Stimulated activated CD4-positive, alpha-beta T cell treated with anti-CD3 and anti-CD28 coated beads, Interleukin-4, amount 100 ng/mL, for 4 hours (primary cell): ENCODE measurements at regions not wholly inside any gene's neighbourhood (a gene's known extent, or its start where the extent isn't known, plus 50 kb on each side); places are given as distances from the start of the nearest gene placed in this dataset.
A peak's percentile ranks its signal among the peaks of the same experiment; 100 is the strongest.
"Not testable (repeated sequence)": the region's sequence is repeated elsewhere in the genome, so short reads cannot be mapped to it uniquely, and the experiment has no call there.

Experiments
- DNase-seq, 2 experiments: peaks; one replicate each; pipeline ENCODE4 v3.0.0-alpha.2; 2020

DNA sequence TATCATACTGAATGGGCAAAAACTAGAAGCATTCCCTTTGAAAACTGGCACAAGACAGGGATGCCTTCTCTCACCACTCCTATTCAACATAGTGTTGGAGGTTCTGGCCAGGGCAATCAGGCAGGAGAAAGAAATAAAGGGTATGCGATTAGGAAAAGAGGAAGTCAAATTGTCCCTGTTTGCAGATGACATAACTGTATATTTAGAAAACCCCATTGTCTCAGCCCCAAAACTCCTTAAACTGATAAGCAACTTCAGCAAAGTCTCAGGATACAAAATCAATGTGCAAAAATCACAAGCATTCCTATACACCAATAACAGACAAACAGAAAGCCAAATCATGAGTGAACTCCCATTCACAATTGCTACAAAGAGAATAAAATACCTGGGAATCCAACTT, 52.5 kb upstream of the CCDC71L start:
- not testable (repeated sequence) for DNase-seq

DNA sequence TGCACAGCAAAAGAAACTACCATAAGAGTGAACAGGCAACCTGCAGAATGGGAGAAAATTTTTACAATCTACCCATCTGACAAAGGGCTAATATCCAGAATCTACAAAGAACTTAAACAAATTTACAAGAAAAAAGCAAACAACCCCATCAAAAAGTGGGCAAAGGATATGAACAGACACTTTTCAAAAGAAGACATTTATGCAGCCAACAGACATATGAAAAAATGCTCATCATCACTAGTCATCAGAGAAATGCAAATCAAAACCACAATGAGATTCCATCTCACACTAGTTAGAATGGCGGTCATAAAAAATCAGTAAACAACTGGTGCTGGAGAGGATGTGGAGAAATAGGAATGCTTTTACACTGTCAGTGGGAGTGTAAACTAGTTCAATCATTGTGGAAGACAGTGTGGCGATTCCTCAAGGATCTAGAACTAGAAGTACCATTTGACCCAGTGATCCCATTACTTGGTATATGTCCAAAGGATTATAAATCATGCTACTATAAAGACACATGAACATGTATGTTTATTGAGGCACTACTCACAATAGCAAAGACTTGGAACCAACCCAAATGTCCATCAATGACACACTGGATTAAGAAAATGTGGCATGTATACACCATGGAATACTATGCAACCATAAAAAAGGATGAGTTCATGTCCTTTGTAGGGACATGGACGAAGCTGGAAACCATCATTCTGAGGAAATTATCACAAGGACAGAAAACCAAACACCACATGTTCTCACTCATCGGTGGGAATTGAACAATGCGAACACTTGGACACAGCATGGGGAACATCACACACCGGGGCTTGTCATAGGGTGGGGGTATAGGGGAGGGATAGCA, 53.9 kb upstream of the CCDC71L start:
- DNase-seq: not testable (repeated sequence)

GRCh38 chr7:106715730-106716129, 54.8 kb upstream of the CCDC71L start:
- DNase-seq: no peak

DNA sequence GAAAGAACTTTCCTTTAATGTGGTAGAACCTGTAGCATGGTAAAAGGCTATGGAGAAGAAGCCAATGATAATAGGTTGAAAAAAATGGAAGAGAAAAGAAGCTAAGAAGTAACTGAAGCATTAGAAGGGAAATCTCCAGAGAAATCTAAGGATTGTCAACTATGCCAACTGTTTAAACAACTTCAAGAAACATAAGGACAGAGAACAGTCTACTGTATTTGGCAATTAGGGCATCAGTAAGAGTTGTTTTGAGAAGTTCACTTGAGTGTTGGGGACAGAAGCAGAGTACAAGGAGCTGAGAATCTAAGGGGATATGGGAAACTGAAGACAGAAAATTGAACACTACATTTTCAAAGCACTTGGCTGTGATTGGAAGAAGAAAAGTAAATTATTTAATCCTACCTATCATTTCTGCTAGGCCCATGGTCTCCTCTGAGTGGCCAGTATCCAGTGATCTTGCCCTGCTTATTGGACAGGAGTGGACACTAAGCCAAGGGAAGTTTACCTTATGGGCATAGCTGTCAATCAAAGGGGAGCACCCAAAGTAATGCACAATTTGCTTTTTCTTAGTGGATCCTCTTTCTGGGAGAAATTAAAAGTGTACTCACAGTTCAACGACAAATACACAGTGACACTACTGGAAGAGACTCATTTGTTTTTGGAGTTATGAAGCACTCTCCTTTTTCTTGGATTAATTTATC, 56.4 kb upstream of the CCDC71L start:
- DNase-seq: no peak

GRCh38 chr7:106717955-106718871, 57.3 kb upstream of the CCDC71L start:
- DNase-seq: peak; percentile 57 to 89

DNA sequence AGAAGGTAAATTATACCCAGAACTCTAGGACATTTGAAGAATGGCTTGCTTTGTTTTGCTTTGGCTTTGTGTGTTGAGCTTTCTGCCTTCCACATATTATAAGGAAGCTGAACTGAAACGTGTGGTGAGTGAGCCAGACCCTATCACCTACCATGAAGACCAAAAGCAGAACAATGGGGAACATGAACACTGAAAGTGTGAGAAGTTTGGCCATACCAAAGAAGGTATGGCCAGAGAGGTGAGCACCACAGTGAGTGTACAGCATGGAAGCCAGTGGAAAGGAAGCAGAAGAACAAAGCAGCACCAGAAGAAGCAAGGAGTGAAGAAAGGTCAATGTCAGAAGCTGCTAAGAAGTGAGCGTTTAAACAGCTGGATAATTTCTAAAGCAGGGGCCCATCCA, 59.7 kb upstream of the CCDC71L start:
- no peak for DNase-seq

DNA sequence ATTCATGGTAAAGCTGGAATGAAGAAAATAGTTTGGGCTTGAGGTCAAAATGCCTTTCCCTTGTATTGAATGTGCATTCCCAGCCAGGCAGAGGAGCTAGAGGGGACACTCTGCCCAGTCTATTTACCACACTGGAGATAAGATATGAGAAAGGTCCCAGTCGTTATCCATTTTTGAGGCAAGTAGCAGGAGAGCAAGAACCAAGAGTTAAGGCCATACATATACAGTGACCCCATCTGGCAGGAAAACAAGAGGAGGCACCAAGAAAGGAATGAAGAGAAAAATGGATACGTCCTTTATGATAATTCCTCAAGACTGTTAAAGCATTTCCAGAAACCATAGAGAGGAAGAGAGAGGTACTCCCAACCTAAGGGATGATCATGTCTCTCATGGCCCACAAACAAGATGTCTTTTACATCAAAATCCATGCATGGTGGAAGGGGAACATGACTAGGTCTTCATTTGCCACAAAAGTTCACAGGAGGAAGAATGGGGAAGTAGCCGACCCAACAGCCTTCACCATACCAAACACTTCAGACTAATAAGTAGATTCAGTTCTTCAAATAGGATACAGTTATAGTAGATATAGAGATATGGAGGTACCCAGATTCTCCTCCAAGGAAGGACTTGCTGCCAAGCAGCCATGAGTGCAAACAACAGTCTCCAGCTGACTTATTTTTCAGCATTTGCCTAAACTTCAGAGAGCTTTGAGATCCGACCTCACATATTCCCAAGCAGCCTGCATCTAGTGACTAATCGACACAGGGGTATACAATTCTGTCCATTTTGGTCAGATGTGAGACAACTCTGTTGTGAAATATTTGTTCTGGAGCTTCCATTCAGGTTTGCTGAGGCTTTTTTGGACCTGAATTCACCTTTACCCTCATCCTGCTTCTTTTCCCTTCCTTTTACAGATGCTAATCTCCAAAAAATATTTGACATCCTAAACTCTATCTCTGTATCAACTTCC, 61.1 kb upstream of the CCDC71L start:
- no peak for DNase-seq

GRCh38 chr7:106723398-106723797, 62.4 kb upstream of the CCDC71L start:
- no peak for DNase-seq

- peak in 1 of 2 experiments; percentile 50 for DNase-seq
Measured at GRCh38 chr7:106729720-106730385, 68.9 kb upstream of the CCDC71L start.

DNA sequence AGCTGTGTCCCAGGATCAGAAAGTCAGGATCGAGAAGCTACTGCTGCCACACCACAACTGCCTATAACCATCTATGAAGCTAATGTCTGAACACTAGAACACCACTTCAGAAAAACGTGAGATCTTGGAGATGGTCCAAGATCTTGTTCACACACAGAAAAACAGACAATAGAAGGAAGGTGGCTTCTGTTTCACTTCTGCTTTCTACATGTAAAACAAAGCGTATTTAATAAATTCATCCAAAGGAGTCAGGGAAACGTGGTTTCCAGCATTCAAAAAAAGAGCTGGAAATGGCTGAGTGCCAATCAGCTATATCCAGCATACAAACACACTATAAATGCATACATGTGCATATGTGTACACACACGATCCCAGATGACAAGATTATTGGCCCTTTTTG, 70.2 kb upstream of the CCDC71L start:
- no peak for DNase-seq

GRCh38 chr7:106731646-106732444, 70.9 kb upstream of the CCDC71L start:
- no peak for DNase-seq

DNA sequence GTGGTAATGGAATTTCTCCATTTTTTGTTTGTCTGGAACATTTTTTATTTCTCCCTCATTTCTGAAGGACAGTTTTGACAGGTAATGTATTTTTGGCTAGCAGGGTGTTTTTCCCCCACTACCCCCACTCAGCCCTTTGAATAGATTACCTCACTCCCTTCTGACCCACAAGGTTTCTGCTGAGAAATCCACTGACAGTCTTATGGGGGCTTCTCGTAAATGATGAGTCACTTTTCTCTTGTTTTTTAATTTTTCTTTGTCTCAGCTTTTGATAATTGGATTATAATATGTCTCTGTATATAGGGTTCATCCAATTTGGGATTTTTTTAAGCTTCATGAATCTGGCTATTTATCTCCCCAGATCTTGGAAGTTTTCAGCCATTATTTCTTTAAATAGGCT, 74.7 kb upstream of the CCDC71L start:
- DNase-seq: no peak

DNA sequence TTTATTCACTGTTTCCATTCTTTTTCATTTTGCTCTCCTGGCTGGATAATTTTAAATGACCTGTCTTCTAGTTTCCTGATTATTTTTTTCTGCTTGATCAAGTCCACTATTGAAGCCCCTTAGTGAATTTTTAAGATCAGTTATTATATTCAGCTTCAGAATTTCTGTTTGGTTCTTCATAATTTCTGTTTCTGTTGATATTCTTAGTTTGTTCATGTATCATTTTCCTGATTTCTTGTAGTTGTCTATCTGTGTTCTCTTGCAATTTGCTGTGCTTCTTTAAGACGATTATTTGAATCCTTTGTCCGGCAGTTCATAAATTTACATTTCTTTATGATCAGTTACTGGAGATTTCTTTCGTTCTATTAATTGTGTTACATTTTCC, 75.2 kb upstream of the CCDC71L start:
- no peak for DNase-seq

DNA sequence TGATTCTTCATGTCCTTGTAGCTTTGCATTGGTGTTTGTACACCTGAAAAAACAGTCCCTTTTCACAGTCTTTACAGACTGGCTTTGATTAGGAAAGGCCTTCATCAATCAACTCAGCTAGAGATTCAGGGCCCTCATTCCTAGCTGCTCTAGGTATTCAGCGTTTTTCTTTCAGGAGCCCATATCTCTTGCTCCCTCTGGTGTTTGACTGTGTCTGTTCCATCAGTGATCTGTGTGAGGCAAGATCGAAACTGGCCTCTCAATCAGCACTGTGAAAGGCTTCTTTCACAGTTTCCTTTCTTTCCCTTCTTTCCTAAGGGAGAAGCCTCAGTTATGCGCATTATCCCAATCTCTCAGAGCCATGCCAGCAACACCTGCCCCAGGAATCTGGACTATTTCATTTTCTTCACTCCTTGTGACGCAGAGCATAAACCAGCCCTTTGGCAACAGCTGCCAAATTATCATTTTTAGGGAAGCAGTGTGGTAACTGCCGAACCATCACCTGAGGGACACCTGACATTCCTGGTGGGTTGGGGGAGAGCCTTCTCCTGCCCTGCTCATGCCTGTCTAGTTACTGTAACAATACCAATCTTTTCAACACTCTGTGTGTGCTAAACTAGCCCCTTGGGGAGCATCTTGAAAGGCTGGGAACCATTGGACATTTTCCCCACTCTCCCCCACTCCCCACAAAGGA, 75.7 kb upstream of the CCDC71L start:
- peak in 1 of 2 experiments; percentile 49 for DNase-seq

DNA sequence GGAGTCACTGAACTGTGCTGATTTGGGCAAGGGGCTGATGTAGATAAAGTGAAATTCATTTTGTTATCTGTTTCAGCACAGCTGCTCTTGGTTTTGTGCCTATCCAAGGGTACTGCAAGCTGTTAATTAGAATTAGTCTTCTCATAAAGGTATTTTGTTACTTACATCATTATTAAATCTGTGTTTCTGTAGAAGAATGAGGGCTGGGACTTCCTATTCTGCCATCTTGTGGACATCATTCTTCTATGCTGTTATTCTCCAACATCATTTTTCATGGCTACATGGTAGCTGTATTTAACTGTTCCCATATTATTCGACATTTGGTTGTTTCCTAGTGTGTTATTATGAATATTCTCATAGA, 76.2 kb upstream of the CCDC71L start:
- DNase-seq: no peak

DNA sequence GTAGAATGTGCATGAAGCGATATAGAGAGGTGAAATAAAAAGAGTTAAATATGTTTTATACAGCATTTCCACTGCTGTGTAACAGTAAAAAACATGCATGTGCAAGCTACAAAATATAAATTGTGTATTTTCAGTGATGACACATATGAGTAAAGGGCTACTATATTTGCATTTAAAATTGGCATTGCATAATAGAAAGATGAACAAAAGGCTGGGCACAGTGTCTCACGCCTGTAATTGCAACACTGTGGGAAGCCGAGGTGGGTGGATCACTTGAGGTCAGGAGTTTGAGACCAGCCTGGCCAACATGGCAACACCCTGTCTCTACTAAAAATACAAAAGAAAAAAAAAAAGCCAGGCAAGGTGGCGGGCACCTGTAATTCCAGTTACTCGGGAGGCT, 79.8 kb upstream of the CCDC71L start:
- no peak for DNase-seq

- DNase-seq: no peak
Measured at GRCh38 chr7:106744563-106745091, 83.7 kb upstream of the CCDC71L start.

DNA sequence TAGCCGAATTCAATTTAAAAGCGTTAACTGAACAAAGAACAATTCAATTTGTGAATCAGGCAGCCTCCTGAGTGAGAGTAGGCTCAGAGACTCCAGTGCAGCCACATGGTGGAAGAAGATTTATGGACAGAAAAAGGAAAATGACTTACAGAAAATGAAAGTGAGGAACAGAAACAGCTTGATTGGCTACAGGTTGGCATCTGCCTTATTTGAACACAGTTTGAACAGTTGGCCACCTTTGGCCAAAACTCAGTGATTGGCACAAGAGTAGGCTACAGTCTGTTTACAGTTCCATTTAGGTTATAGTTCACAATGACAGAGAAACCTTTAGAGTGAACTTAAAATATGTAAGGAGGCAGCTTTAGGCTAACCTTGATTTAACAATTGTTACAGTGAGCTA, 86.3 kb upstream of the CCDC71L start:
- DNase-seq: not testable (repeated sequence)

DNA sequence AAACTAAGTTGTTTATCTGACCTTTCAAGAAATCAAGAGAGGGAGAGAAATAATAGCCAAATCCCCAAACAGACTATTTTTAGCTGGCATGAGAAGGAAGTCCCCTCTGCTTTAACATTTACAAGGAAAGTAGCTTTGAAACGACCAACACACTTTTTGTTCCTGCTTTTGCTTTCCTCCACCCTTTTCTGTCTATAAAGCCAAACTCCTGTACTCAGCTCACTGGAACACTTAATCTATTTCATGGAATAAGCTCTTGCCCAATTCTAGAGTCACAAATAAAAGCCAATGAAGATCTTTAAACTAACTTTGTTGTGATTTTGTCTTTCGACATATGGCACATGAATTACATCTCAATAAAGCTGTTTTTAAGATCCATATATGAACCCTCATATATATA, 86.8 kb upstream of the CCDC71L start:
- no peak for DNase-seq

- no peak for DNase-seq
Measured at GRCh38 chr7:106749165-106749564, 88.2 kb upstream of the CCDC71L start.
